ENCODE measurements at regions not wholly inside any gene's neighbourhood (a gene's known extent, or its start where the extent isn't known, plus 50 kb on each side); places are given as distances from the start of the nearest gene placed in this dataset.
"Not testable (repeated sequence)": the region's sequence is repeated elsewhere in the genome, so short reads cannot be mapped to it uniquely, and the experiment has no call there.

GRCh38 chr20:30671120-30671519, 586.3 kb upstream of the DEFB115 start:
- not testable (repeated sequence) for DNase-seq

GRCh38 chr20:30675988-30676564, 581.4 kb upstream of the DEFB115 start:
- DNase-seq: not testable (repeated sequence)

GRCh38 chr20:30682236-30682635, 575.2 kb upstream of the DEFB115 start:
- DNase-seq: not testable (repeated sequence)

GRCh38 chr20:30712861-30713260, 544.6 kb upstream of the DEFB115 start:
- not testable (repeated sequence) for DNase-seq

GRCh38 chr20:30719415-30720199, 537.9 kb upstream of the DEFB115 start:
- not testable (repeated sequence) for DNase-seq

GRCh38 chr20:30723511-30723910, 534.0 kb upstream of the DEFB115 start:
- not testable (repeated sequence) for DNase-seq

GRCh38 chr20:30723934-30724687, 533.4 kb upstream of the DEFB115 start:
- peak in 1 of 2 donors; percentile 0 for DNase-seq

- DNase-seq: not testable (repeated sequence)
These were observed 532.8 kb upstream of the DEFB115 start for GRCh38 chr20:30724688-30725074.

GRCh38 chr20:30725188-30725587, 532.3 kb upstream of the DEFB115 start:
- DNase-seq: not testable (repeated sequence)

- DNase-seq: not testable (repeated sequence)
These were observed 529.1 kb upstream of the DEFB115 start for GRCh38 chr20:30728271-30728885.
